ENCODE measurements at regions not wholly inside any gene's neighbourhood (a gene's known extent, or its start where the extent isn't known, plus 50 kb on each side); places are given as distances from the start of the nearest gene placed in this dataset.

DNA sequence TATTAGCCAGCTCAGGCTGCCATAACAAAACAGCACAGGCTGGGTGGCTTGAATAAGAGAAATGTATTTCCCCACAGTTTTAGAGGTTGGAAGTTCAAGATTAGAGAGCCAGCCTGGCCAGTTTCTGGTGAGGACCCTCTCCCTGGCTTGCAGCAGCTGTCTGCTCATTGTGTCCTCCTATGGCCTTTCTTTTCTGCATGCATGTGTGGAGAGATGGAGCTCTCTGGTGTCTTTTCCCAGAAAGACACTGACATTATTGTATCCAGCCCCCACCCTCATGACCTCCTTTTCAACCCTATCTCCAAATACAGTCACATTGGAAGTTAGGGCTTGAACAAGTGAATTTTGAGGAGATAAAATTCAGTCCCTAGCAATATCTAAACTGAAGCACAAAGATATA, 263.8 kb upstream of the PABPC4L start:
- DNase-seq (ENCODE audit: low read depth), result no peak
- H3K4me3 ChIP-seq (ENCODE audit: low read depth, low read length), result no peak overlapping the region
- in situ Hi-C loops (cut with HindIII; ENCODE audit: low sequenced_read_pairs), result no loop called here
- TF ChIP-seq, protein P1, sequence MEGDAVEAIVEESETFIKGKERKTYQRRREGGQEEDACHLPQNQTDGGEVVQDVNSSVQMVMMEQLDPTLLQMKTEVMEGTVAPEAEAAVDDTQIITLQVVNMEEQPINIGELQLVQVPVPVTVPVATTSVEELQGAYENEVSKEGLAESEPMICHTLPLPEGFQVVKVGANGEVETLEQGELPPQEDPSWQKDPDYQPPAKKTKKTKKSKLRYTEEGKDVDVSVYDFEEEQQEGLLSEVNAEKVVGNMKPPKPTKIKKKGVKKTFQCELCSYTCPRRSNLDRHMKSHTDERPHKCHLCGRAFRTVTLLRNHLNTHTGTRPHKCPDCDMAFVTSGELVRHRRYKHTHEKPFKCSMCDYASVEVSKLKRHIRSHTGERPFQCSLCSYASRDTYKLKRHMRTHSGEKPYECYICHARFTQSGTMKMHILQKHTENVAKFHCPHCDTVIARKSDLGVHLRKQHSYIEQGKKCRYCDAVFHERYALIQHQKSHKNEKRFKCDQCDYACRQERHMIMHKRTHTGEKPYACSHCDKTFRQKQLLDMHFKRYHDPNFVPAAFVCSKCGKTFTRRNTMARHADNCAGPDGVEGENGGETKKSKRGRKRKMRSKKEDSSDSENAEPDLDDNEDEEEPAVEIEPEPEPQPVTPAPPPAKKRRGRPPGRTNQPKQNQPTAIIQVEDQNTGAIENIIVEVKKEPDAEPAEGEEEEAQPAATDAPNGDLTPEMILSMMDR (IDR thresholded peaks at IDR 0.05; ENCODE audit: low read depth, low read length, missing control alignments), result no peak

DNA sequence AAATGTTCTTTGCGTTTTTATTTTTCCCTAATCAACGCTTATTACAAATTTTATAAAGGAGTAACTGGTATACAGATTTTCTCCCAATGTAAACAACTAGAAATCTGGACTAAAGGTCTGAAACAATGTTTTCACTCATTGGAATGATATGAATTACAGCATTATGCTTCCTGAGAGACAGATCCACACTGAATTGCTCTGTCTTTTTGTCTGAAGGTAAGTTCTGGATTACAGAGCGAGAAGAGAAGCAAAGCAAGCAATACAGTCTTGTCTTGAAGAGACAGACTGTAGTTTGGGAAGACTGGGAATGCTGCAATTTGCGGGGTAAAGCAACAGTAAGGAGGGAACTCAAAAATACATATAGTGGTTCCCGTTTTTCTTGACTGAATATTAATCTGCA, 262.2 kb upstream of the PABPC4L start:
- TF ChIP-seq, protein P1 (IDR thresholded peaks at IDR 0.05; ENCODE audit: low read depth, low read length, missing control alignments), result no peak
- no peak for DNase-seq (ENCODE audit: low read depth)
- H3K4me3 ChIP-seq (ENCODE audit: low read depth, low read length), result no peak overlapping the region
- in situ Hi-C loops (cut with HindIII; ENCODE audit: low sequenced_read_pairs), result no loop called here

DNA sequence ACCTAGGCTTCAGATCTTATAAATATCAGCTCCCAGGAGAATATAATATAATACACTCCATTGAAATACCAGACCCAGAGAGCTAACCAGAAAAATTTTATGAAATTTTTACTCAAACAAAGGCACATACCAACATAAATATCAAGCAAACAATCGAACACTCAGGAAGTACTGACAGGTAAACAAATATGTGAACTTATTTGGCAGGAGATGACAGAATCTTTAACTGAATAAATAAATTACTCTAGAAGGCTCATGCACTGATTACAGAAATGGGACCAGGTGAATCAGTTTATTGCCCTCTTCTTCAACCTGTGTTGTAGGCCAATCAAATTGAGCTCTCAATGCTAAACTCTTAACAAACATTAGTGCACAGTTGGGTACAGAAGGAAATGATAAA, 225.2 kb upstream of the PABPC4L start:
- in situ Hi-C loops (cut with HindIII; ENCODE audit: low sequenced_read_pairs), result no loop called here
- TF ChIP-seq, protein P1 (IDR thresholded peaks at IDR 0.05; ENCODE audit: low read depth, low read length, missing control alignments), result no peak

DNA sequence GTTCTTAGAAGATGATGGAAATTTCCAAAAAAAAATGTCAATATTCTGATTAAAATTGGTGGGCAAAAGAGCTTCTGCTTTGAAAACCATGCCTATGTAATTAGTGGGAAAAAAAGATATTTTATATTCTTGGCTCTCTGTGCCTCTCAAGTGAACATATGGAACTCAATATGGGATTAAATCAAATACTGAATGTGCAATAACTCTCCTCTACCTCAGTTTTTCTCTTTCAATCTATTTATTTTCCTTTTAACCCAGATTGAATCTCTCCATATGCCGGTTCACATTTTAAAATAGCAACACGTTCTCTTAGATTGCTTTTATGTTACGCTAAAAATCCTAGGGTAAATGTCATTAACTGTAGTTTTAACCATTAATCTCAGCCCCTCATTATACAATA, 224.2 kb upstream of the PABPC4L start:
- H3K4me3 ChIP-seq (ENCODE audit: low read depth, low read length), result no peak overlapping the region
- in situ Hi-C loops (cut with HindIII; ENCODE audit: low sequenced_read_pairs), result no loop called here
- no peak for DNase-seq (ENCODE audit: low read depth)
- TF ChIP-seq, protein P1 (IDR thresholded peaks at IDR 0.05; ENCODE audit: low read depth, low read length, missing control alignments), result no peak

More for the DNA sequence above, 225.2 kb upstream of the PABPC4L start:
- DNase-seq (ENCODE audit: low read depth), result no peak
- H3K4me3 ChIP-seq (ENCODE audit: low read depth, low read length), result no peak overlapping the region

DNA sequence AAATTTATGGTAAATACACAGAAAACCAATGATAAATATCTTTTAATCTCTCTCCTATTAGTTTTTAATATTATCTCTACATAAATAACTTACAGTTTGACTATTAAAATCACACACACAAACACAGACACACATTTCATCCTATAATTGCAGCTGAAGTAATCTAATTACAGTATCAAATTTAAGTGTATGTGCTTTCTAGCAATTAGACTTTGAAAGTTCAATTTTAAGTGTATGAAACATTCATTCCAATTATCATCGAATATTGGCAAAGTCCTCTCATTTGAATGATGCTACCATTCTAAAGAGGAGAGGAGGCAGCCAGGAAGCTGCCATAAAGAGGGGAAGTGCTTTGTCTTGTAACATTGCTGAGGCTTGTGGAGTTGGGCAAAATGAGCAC, 221.2 kb upstream of the PABPC4L start:
- no peak for DNase-seq (ENCODE audit: low read depth)
- in situ Hi-C loops (cut with HindIII; ENCODE audit: low sequenced_read_pairs), result no loop called here
- TF ChIP-seq, protein P1 (IDR thresholded peaks at IDR 0.05; ENCODE audit: low read depth, low read length, missing control alignments), result no peak
- H3K4me3 ChIP-seq (ENCODE audit: low read depth, low read length), result no peak overlapping the region

DNA sequence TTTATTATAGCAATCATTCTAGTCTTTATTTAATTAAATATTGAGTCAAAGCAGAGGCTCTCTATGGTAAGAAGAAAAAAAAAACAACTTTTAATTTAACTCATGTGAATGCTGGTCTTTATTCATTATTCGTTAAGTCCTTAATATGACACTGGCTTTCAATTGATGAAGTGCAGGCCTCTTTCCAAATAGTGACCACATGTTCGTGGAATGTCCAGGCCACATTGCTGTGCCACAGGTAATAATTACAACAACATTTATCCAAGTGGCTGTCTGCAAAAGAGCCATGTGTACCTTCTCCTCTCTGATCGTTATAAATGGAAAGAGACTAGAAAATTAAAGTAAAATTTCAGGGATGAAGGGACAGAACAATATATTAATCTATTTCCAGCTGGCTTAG, 220.1 kb upstream of the PABPC4L start:
- H3K4me3 ChIP-seq (ENCODE audit: low read depth, low read length), result no peak overlapping the region
- in situ Hi-C loops (cut with HindIII; ENCODE audit: low sequenced_read_pairs), result no loop called here
- TF ChIP-seq, protein P1 (IDR thresholded peaks at IDR 0.05; ENCODE audit: low read depth, low read length, missing control alignments), result no peak
- DNase-seq (ENCODE audit: low read depth), result no peak

DNA sequence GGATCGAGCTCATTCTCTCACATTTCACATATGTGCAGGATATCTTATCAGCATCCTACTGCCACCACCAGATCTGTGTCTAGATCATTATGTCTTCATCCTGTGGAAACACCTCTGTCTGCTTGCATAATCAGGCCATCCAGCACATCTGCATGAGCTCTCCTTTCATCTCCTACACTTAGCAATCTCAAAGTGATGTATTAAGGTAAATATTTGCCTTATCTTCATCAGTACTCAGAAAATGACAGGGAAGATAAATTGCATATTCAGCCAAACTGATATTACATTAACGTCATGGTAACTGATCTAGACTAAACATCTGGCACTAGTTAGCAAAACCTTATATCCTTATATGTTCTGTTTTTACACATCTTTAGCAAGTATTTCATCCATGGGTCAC, 207.3 kb upstream of the PABPC4L start:
- in situ Hi-C loops (cut with HindIII; ENCODE audit: low sequenced_read_pairs), result no loop called here
- H3K4me3 ChIP-seq (ENCODE audit: low read depth, low read length), result no peak overlapping the region
- TF ChIP-seq, protein P1 (IDR thresholded peaks at IDR 0.05; ENCODE audit: low read depth, low read length, missing control alignments), result no peak
- DNase-seq (ENCODE audit: low read depth), result no peak
